Hematopoietic multipotent progenitor cell treated with erythropoietin and hydrocortisone succinate and interleukin-3 and kit ligand, for 8 days (in vitro differentiated cells): ENCODE measurements at regions not wholly inside any gene's neighbourhood (a gene's known extent, or its start where the extent isn't known, plus 50 kb on each side); places are given as distances from the start of the nearest gene placed in this dataset.
"Not testable (repeated sequence)": the region's sequence is repeated elsewhere in the genome, so short reads cannot be mapped to it uniquely, and the experiment has no call there.

Source experiments
- DNase-seq: peaks from one replicate; pipeline ENCODE4 v3.0.0-alpha.2; 2015

DNA sequence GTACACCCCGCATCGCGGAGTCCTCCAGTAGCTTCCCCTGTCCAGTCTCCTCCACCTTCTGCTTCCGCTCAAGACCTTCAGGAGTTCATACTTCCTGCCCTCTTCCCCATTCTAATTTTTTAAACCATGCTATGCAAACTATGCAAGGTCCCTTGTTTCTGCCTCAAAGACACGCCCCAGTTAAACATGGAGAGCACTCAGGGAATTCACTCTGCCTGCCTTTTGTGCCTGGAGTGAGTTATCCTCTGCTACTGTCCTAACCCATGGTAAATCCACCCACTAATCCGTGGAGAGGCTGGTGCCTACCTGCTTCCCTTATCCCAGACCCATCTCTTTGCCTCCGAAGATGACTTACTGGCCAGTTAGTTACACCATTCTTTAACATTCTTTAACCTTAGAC, 473.7 kb upstream of the JARID2 start:
- DNase-seq = no peak

GRCh38 chr6:14775528-14775927, 470.3 kb upstream of the JARID2 start:
- DNase-seq = no peak

- DNase-seq = no peak
These were observed 469.6 kb upstream of the JARID2 start for GRCh38 chr6:14776307-14776706.

DNA sequence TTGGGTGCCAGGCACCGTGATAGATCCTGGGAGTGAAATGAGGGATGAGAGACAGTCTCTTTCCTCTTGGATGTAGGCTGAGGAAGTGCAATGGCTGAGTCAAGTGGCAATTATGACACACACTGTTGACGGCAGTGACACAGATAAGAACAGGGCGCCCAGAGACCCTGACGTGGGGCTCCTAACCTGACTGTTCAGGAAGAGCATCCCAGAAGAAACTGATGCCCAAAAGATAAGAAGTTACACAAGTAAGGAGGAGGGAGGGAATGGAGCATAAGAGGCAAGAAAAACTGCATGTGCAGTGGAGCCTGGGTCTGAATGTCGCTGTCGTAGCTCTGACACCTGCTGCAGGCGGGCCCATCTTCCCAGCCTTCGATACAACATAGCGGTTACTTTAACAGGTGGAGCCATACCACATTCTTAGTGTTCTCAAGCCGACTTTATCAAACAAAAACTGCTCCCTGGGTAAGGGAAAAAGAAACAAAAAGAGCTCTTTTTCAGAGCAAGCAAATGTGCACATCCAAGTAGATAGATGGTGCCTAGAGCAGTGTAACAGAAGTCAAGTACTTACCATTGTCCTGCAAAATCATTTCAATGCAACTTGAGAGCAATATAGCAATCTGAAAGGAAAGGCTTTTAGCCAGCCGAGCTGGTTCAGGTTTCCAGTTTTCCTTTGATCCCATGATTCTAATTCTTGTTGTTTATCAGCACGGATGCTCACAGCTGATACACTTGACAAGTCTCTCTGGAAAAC, 463.9 kb upstream of the JARID2 start:
- no peak for DNase-seq

GRCh38 chr6:14782921-14783464, 462.9 kb upstream of the JARID2 start:
- DNase-seq = not testable (repeated sequence)

- no peak for DNase-seq
These were observed 462.3 kb upstream of the JARID2 start for GRCh38 chr6:14783594-14783993.

DNA sequence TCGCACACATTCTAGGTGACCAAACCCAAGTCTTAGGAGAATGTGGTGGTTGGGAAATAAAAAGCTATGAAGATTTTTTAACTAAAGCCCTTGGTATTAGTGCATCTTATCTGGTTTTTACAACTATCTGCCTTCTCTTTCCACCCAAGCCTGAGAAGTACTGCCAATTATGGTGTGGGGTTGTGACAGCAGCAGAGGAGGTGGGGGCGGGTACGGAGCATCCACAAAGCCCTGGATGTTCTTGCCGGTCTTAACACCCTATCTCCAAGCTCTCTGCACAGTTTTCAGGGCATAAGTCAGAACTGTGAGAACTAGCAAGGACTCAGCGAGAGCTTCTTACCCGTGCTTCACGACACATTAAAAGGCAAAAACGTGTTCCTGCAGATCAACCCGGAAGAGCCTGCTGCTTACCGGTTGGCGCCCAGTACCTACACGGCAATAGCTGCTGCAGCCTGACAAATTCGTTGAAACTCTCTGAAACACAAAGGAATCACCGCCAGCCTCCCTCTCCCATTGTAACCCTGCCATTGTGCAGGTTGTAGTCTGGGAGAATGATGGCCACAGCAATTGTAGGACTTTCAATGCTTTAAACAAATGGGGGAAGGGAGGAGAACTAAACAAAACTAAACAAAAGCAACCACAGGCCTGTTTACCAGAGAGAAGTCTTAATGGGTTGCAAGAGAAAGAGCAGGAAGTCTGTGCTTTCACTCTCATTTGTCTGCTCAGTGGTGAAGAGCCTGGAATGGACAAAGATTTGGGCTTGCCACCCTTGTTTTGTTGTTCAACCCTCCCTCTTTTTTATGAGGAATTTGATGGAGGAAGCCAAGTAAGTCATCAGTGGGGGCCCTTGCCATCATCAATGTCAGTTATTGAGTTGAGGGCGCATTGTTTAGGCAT, 461.0 kb upstream of the JARID2 start:
- DNase-seq = no peak

DNA sequence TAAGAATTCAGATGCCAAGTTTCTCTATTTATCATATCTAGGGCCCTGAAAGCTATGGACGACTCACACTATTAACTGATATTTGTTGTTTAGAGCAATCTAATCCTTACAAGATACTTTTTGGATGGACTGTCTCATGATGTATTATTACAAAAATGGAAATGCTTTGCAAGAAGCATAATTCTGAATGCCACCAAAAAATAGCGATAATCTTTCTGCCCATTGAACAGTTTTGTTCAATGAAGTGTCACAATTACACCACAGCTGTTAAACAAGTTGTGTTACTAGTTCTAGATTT, 460.4 kb upstream of the JARID2 start:
- DNase-seq = no peak

GRCh38 chr6:14786008-14786407, 459.9 kb upstream of the JARID2 start:
- no peak for DNase-seq

- DNase-seq = no peak
These were observed 459.4 kb upstream of the JARID2 start for GRCh38 chr6:14786455-14786854.

DNA sequence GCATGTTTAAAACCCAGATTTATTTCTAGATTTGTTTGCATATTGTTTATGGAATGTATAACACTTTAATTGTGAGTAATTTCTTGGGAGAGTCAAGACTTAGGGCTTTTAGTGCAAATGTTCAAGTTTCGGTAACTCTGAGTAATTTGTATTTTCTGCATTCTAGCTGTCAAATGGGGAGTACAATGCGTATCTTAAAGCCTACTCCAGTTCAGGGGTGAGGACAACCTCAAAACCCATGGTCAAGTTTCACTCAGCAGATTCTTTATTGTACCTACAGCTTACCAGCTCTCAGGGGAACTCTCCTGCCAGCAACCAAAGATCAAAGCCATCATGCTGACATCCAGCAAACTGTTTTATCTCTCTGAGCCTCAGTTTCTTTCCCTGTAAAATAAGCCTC, 458.6 kb upstream of the JARID2 start:
- DNase-seq = no peak

GRCh38 chr6:14787677-14788076, 458.2 kb upstream of the JARID2 start:
- no peak for DNase-seq

- DNase-seq = no peak
These were observed 455.9 kb upstream of the JARID2 start for GRCh38 chr6:14789996-14790395.

- DNase-seq = no peak
These were observed 454.9 kb upstream of the JARID2 start for GRCh38 chr6:14790976-14791375.

- DNase-seq = no peak
These were observed 454.3 kb upstream of the JARID2 start for GRCh38 chr6:14791526-14791925.

- DNase-seq = no peak
These were observed 453.5 kb upstream of the JARID2 start for GRCh38 chr6:14792118-14792955.

DNA sequence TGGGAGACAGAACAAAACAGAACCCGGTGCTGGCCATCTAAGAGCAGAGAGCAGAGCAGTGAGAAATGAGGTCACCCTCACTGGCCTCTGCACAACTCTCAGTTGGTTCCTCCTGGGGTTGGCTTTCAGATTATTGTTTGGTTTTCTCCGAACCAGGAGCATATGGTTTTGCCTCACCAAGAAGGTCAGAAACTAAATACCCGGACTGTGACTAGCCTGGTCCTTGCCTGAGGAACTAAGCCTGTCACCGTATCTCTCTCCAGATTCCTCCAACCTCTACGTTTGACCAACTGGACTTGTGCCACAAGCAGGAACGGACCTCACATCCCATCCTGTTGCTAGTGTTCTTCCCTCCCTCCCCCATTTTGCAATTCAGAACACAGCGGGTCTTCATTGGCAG, 450.4 kb upstream of the JARID2 start:
- no peak for DNase-seq

GRCh38 chr6:14796974-14797762, 448.7 kb upstream of the JARID2 start:
- peak; percentile 20 for DNase-seq

- no peak for DNase-seq
These were observed 447.8 kb upstream of the JARID2 start for GRCh38 chr6:14797875-14798593.

DNA sequence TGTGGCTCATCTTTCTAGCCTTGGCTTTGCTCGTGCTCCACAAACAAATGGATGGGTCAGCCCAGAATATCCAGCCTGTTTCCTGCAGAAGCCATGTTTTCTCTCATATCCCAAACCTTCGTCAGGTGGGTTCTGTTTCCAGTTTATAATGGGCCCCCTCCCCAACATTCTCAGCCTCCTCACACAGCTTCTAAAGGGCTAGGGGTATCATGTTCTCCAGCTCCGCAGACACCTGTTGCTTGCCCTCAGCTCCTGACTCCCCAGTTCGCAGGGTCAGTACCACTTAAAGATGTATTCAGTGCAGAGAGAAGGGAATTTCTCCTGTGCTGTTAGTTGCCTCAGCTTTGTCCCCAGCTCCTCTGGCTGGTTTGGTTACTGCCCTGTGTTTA, 447.3 kb upstream of the JARID2 start:
- DNase-seq = no peak

- no peak for DNase-seq
These were observed 446.8 kb upstream of the JARID2 start for GRCh38 chr6:14798996-14799588.
